Adipose tissue (tissue), 3 donors: ENCODE measurements at regions not wholly inside any gene's neighbourhood (a gene's known extent, or its start where the extent isn't known, plus 50 kb on each side); places are given as distances from the start of the nearest gene placed in this dataset.

Experiments
- H3K27ac ChIP-seq: one replicate; pipeline ENCODE4 v1.5.1; 2013; ENCODE audit warnings: low read depth, low read length
- WGBS, 3 donors: extraction: QIAGEN DNeasy Blood & Tissue Kit; methylation state at CpG; one replicate each; pipeline ENCODE4 v1.1.7; 2013; 5-methylcytosine and 5-hydroxymethylcytosine counted together
- donor health status: healthy with polysubstance abuse.
- donor health status: Bipolar disorder and iron deficiency.
- donor health status: healthy.

- no peak overlapping the region for H3K27ac ChIP-seq
- 55 to 66% (median 65%) methylated on average over 7 of the region's 7 CpGs for WGBS, 3 donors
These were observed 141.2 kb upstream of the SLCO3A1 start for GRCh38 chr15:91712286-91712685.

- 55 to 75% (median 68%) methylated on average over 3 of the region's 3 CpGs for WGBS, 3 donors
These were observed 137.0 kb upstream of the SLCO3A1 start for GRCh38 chr15:91716536-91716935.

GRCh38 chr15:91717811-91718210, 135.7 kb upstream of the SLCO3A1 start:
- 68 to 88% (median 75%) methylated on average over 3 of the region's 3 CpGs for WGBS, 3 donors
- H3K27ac ChIP-seq, result no peak overlapping the region

More at GRCh38 chr15:91716536-91716935, 137.0 kb upstream of the SLCO3A1 start:
- no peak overlapping the region for H3K27ac ChIP-seq

GRCh38 chr15:91723959-91724358, 129.5 kb upstream of the SLCO3A1 start:
- H3K27ac ChIP-seq, result no peak overlapping the region

GRCh38 chr15:91733661-91734060, 119.8 kb upstream of the SLCO3A1 start:
- WGBS, 3 donors, result 84 to 92% (median 91%) methylated on average over 6 of the region's 6 CpGs
- H3K27ac ChIP-seq, result no peak overlapping the region

More at GRCh38 chr15:91723959-91724358, 129.5 kb upstream of the SLCO3A1 start:
- WGBS, 3 donors, result 73 to 86% (median 85%) methylated on average over 6 of the region's 6 CpGs

- H3K27ac ChIP-seq, result no peak overlapping the region
- WGBS, 3 donors, result 54 to 68% (median 59%) methylated on average over 13 of the region's 13 CpGs
These were observed 116.2 kb upstream of the SLCO3A1 start for GRCh38 chr15:91737151-91737818.

- no peak overlapping the region for H3K27ac ChIP-seq
- 68 to 79% (median 78%) methylated on average over 7 of the region's 7 CpGs for WGBS, 3 donors
These were observed 111.5 kb upstream of the SLCO3A1 start for GRCh38 chr15:91741986-91742385.

- no peak overlapping the region for H3K27ac ChIP-seq
- WGBS, 3 donors, result 54 to 73% (median 60%) methylated on average over 2 of the region's 2 CpGs
These were observed 101.9 kb upstream of the SLCO3A1 start for GRCh38 chr15:91751611-91752010.

- 45 to 76% (median 76%) methylated on average over 8 of the region's 8 CpGs for WGBS, 3 donors
- H3K27ac ChIP-seq, result no peak overlapping the region
These were observed 101.3 kb upstream of the SLCO3A1 start for GRCh38 chr15:91752081-91752785.

GRCh38 chr15:91759560-91759959, 93.9 kb upstream of the SLCO3A1 start:
- no peak overlapping the region for H3K27ac ChIP-seq
- 84 to 95% (median 89%) methylated on average over 2 of the region's 2 CpGs for WGBS, 3 donors

GRCh38 chr15:91765660-91766059, 87.8 kb upstream of the SLCO3A1 start:
- no peak overlapping the region for H3K27ac ChIP-seq
- WGBS, 3 donors, result 90 to 91% (median 91%) methylated on average over 3 of the region's 3 CpGs

- WGBS, 3 donors, result 69 to 76% (median 73%) methylated on average over 3 of the region's 3 CpGs
- no peak overlapping the region for H3K27ac ChIP-seq
These were observed 84.0 kb upstream of the SLCO3A1 start for GRCh38 chr15:91769476-91769875.

- no peak overlapping the region for H3K27ac ChIP-seq
- 62 to 79% (median 76%) methylated on average over 8 of the region's 8 CpGs for WGBS, 3 donors
These were observed 83.6 kb upstream of the SLCO3A1 start for GRCh38 chr15:91769894-91770293.

GRCh38 chr15:91776104-91776503, 77.4 kb upstream of the SLCO3A1 start:
- no peak overlapping the region for H3K27ac ChIP-seq
- 40 to 70% (median 54%) methylated on average over 4 of the region's 4 CpGs for WGBS, 3 donors

GRCh38 chr15:91779960-91780359, 73.5 kb upstream of the SLCO3A1 start:
- no peak overlapping the region for H3K27ac ChIP-seq
- WGBS, 3 donors, result 67 to 74% (median 72%) methylated on average over 5 of the region's 5 CpGs

- whole genome bisulfite sequencing, 3 donors, result 74 to 81% (median 74%) methylated on average over 3 of the region's 3 CpGs
- no peak overlapping the region for H3K27ac ChIP-seq
These were observed 73.1 kb upstream of the SLCO3A1 start for GRCh38 chr15:91780387-91780786.

- H3K27ac ChIP-seq, result no peak overlapping the region
- WGBS, 3 donors, result 34 to 42% (median 41%) methylated on average over 6 of the region's 6 CpGs
These were observed 71.3 kb upstream of the SLCO3A1 start for GRCh38 chr15:91782221-91782620.

GRCh38 chr15:91783008-91783407, 70.5 kb upstream of the SLCO3A1 start:
- no peak overlapping the region for H3K27ac ChIP-seq
- 48 to 69% (median 66%) methylated on average over 3 of the region's 3 CpGs for WGBS, 3 donors

GRCh38 chr15:91783451-91783850, 70.1 kb upstream of the SLCO3A1 start:
- no peak overlapping the region for H3K27ac ChIP-seq
